Osteocyte (in vitro differentiated cells): ENCODE measurements at regions not wholly inside any gene's neighbourhood (a gene's known extent, or its start where the extent isn't known, plus 50 kb on each side); places are given as distances from the start of the nearest gene placed in this dataset.

ENCODE experiments used
- DNase-seq: peaks from one replicate; pipeline ENCODE4 v3.0.0; 2021; ENCODE audit warnings: mixed read lengths; ENCODE audit not compliant: unreplicated experiment; ENCODE audit errors: extremely low spot score
- H3K27ac Mint-ChIP-seq: one replicate; pipeline ENCODE4 v1.8.0; 2021; ENCODE audit warnings: mild to moderate bottlenecking, mixed read lengths; ENCODE audit not compliant: unreplicated experiment
- H3K27me3 Mint-ChIP-seq: one replicate; pipeline ENCODE4 v1.8.0; 2021; ENCODE audit warnings: mixed read lengths; ENCODE audit not compliant: unreplicated experiment
- H3K36me3 Mint-ChIP-seq: one replicate; pipeline ENCODE4 v1.8.0; 2021; ENCODE audit warnings: mixed read lengths; ENCODE audit not compliant: unreplicated experiment
- H3K4me1 Mint-ChIP-seq: one replicate; pipeline ENCODE4 v1.8.0; 2021; ENCODE audit warnings: mixed read lengths; ENCODE audit not compliant: unreplicated experiment
- H3K4me3 Mint-ChIP-seq: one replicate; pipeline ENCODE4 v1.8.0; 2021; ENCODE audit warnings: mild to moderate bottlenecking, moderate library complexity, mixed read lengths; ENCODE audit not compliant: unreplicated experiment
- H3K9me3 Mint-ChIP-seq: one replicate; pipeline ENCODE4 v1.8.0; 2021; ENCODE audit warnings: mixed read lengths; ENCODE audit not compliant: unreplicated experiment
- TF ChIP-seq, protein P1 (sequence below): fragments of 200-600 bp; sonication (generic); IDR thresholded peaks from 2 replicates; pipeline ENCODE4 v1.5.0; 2021; ENCODE audit warnings: antibody characterized with exemption, mild to moderate bottlenecking, moderate library complexity

DNA sequence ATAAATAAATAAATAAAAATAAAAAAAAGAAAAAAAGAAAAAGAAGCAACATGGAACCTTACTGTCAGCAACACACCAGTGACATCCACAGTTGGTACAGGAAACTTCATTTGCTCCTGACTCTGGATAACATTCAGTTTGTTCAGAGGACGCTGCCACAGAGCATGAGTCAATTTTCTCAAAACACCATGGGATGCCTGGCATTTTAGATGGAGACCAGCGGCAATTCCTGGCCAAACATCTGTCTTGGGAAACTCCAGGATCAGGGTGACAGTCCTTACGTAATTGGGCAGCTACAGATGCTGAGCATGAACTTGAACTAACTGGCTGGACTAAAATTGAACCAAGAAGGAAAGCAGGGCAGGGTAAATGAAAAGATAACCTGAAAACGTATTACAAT is 166.2 kb upstream of the CPNE8 start:
- H3K36me3 Mint-ChIP-seq, result no peaks in the 10 kb centered on the region
- H3K4me1 Mint-ChIP-seq, result no peaks in the 10 kb centered on the region
- TF ChIP-seq, protein P1, sequence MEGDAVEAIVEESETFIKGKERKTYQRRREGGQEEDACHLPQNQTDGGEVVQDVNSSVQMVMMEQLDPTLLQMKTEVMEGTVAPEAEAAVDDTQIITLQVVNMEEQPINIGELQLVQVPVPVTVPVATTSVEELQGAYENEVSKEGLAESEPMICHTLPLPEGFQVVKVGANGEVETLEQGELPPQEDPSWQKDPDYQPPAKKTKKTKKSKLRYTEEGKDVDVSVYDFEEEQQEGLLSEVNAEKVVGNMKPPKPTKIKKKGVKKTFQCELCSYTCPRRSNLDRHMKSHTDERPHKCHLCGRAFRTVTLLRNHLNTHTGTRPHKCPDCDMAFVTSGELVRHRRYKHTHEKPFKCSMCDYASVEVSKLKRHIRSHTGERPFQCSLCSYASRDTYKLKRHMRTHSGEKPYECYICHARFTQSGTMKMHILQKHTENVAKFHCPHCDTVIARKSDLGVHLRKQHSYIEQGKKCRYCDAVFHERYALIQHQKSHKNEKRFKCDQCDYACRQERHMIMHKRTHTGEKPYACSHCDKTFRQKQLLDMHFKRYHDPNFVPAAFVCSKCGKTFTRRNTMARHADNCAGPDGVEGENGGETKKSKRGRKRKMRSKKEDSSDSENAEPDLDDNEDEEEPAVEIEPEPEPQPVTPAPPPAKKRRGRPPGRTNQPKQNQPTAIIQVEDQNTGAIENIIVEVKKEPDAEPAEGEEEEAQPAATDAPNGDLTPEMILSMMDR, result no peak
- DNase-seq, result no peak
- H3K9me3 Mint-ChIP-seq, result no peaks in the 10 kb centered on the region
- no peak overlapping the region for H3K4me3 Mint-ChIP-seq
- H3K27ac Mint-ChIP-seq, result no peak overlapping the region
- no peaks in the 10 kb centered on the region for H3K27me3 Mint-ChIP-seq

DNA sequence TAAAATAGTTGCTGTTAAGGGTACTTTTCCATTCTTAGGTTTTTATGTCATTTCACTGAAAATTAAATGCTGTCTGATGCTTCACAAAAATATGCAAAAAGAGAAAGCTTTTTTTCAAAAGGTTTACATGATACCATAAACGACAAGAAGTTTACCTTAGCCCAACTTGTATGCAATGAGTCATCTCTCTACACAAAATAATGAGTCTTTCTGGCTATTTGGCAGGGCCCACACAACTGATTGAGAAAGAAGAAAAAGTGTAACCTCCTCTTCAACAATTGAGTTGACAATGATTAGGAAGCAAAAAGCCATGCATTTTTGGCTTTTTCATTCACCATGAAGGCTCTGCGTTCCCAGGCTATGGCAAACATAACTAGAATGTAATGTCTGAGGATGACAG is 165.4 kb upstream of the CPNE8 start:
- no peak for DNase-seq
- TF ChIP-seq, protein P1, result no peak
- Mint-ChIP-seq H3K9me3 (no peaks in the 10 kb centered on the region), H3K4me3 (no peak overlapping the region), H3K4me1 (no peaks in the 10 kb centered on the region), H3K27ac (no peak overlapping the region), H3K36me3 (no peaks in the 10 kb centered on the region), H3K27me3 (no peaks in the 10 kb centered on the region)

DNA sequence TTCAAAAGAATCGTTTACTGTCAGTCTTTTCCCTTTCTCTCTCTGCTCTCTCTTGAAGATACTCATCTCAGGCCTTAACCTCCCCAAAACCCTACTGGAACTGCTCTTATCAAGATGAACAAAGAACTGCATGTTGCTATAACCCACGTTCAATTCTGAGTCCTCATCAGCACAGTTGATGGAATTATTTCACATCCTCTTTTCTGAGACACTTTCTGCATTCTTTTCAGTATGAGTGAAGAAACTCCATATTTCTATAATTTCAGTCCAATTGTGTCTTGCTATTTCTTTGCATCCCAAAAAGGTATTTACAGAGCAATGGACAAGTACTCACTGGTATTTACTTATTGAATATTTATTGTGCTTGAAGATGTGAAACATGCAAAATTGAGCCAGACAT is 160.1 kb upstream of the CPNE8 start:
- Mint-ChIP-seq H3K9me3 (no peaks in the 10 kb centered on the region), H3K27me3 (no peaks in the 10 kb centered on the region), H3K27ac (no peak overlapping the region), H3K4me3 (no peak overlapping the region), H3K36me3 (no peaks in the 10 kb centered on the region), H3K4me1 (no peaks in the 10 kb centered on the region)
- no peak for DNase-seq
- TF ChIP-seq, protein P1, result no peak

DNA sequence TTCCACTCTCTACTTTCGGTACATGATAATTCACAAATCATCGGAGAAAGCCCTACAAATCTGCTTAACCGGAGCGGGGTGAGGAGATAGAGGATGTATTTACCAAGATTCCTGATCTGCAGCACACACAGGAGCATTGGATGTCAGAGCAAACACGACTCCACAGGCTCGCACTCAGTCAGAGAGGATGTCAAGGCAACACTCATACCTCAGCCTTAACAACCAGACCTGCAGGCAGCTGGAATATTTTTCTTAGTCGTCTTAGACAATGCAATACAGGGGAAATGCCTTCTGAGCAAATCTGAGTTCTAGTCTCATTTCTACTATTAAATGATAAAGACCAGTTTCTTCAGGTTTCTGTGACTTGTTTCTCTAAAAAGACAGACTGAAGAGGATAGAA is 159.3 kb upstream of the CPNE8 start:
- no peaks in the 10 kb centered on the region for H3K27me3 Mint-ChIP-seq
- H3K4me3 Mint-ChIP-seq, result no peak overlapping the region
- H3K4me1 Mint-ChIP-seq, result no peaks in the 10 kb centered on the region
- H3K36me3 Mint-ChIP-seq, result no peaks in the 10 kb centered on the region
- TF ChIP-seq, protein P1, result no peak
- H3K27ac Mint-ChIP-seq, result no peak overlapping the region
- no peaks in the 10 kb centered on the region for H3K9me3 Mint-ChIP-seq
- no peak for DNase-seq

DNA sequence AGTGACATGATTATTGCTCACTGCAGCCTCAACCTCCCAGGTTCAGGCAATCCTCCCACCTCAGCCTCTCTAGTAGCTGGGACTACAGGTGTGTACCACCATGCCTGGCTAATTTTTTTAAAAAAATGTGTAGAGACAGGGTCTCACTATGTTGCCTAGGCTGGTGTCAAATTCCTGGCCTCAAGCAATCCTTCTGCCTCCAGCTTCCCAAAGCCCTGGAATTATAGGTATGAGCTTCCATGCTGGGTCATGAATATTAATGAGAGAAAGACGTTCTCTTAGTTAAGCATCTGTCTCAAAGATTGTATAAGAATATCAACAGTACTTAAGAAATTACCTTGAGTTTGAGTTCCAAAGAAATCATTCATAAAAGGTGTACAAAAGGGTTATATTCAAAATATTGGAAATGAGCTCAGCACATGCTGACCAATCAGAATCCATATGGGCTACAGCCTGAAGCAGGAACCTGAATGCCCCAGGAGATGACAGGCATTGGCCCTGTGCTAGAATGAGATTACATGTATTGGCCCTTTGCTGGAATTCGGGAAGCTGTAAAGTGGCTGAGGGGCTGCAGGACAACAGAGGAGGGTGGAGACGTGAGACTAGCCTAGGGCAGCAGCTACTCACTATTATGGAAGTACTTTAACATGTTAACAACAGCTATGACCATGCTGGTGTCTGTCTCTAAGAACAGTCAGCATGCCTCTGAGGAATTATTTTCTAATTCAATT is 157.0 kb upstream of the CPNE8 start:
- H3K4me3 Mint-ChIP-seq, result no peak overlapping the region
- no peaks in the 10 kb centered on the region for H3K36me3 Mint-ChIP-seq
- H3K27ac Mint-ChIP-seq, result no peak overlapping the region
- no peak for DNase-seq
- no peaks in the 10 kb centered on the region for H3K4me1 Mint-ChIP-seq
- no peaks in the 10 kb centered on the region for H3K9me3 Mint-ChIP-seq
- H3K27me3 Mint-ChIP-seq, result no peaks in the 10 kb centered on the region
- TF ChIP-seq, protein P1, result no peak
